NCI-H2029 (cell line): ENCODE measurements at regions not wholly inside any gene's neighbourhood (a gene's known extent, or its start where the extent isn't known, plus 50 kb on each side); places are given as distances from the start of the nearest gene placed in this dataset.
A peak's percentile ranks its signal among the peaks of the same experiment; 100 is the strongest.

Experiments used
- DNase-seq: peaks from one replicate; lab custom pipeline; 2025; lab: John Stamatoyannopoulos, UW

- DNase-seq: no peak
These were observed 54.8 kb downstream of the NOG start for GRCh38 chr17:56648321-56648720.

GRCh38 chr17:56648806-56649205 is 55.3 kb downstream of the NOG start:
- no peak for DNase-seq

DNA sequence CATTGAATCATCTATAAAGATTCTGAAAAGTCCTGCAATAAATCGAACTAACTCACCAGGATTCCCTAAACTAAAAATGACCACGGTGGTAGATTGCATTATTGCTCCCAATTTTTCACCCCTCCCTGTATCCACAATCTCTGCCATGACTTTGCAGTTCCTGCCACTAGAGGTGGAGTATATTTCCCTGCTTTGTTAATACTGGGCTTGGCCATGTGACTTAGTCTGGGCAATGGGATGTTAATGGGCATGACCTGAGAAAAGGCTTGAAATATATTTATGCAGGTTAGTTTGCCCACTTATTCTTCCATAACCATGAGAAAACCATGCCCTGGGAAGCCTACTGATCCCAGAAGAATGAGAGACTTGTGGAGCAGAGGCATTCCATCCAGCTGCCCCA is 59.1 kb downstream of the NOG start:
- no peak for DNase-seq

- DNase-seq: no peak
These were observed 60.4 kb downstream of the NOG start for GRCh38 chr17:56653877-56654276.

DNA sequence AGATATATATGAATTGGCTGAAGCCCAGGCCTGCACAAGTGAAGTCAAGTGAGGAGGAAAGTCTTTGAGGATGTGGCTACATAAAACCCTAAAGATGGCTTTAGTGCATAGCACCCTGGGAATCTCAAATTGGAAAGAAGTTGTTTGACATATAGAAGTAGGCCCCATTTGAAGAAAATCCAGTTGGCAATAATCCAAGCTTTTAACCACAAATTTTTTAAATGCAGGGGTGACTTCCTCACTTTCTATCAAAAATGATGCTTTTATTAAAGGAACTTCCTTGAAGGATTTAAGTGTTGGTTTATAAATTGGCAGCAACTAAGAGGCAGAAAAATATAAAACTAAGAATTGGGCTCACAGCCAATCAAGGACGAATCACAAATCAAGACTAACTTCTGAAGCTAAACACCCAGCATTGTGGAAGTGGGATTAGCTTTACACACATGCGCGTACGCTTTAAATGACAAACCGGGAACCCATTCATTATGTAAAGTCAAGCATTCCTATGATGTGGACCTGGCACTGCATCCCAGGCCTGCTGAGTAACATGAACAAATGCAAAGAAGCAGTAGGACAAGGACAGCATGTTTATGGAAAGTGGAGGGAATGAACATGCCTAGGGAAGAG is 63.3 kb downstream of the NOG start:
- no peak for DNase-seq

DNA sequence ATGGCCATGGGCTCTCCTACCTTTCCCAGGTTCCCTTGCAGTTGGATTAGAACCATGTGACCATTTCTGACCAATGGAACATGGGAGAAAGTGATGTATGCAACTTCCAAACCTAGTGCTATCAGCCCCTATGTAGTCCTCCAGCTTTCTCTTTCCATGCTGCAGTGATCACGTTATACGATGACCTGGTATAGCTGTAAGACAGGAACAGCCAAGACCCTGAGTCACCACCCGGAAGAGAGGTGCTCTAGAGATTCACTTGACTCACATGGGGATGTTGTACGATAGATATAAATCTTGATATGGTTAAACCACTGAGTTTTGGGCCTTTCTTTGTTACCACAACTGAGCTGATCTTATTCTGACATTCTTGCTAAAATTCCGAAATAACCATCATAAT is 65.1 kb downstream of the NOG start:
- DNase-seq: no peak

DNA sequence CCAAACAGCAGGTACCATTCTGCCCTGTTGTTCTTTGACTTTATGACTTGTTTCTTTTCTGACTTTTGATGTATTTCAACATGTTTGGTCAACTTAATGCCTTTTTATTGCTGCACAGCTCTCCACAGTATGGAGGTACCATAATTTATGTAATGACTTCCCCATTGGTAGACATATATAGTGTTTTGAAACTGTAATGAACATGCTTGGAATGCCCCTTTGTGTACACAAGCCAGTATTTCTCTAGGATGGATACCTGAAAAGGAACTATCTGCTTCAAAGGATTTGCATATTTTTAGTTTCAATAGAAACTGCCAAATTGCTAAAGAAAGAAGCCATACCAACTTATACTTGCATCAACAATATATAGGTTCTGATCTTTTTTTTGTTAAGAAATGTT is 66.1 kb downstream of the NOG start:
- no peak for DNase-seq

DNA sequence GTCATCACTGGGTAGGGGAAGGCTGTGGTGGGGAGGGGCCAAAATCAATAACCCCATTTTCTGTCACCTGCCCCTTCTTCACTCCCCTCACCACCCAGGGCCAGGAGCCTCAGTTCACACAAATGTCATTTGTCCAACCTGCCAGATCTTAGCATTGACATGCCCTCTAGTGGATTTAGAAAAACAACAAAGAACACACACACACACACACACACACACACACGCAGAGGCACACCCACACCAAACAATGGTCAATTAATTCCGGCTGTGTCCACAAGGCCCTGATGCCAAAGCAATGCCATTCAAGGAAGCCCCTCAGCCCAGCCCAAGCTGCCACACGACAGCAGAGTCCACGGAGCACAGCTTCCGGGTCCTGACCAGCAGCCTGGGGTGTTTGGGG is 68.4 kb downstream of the NOG start:
- no peak for DNase-seq

DNA sequence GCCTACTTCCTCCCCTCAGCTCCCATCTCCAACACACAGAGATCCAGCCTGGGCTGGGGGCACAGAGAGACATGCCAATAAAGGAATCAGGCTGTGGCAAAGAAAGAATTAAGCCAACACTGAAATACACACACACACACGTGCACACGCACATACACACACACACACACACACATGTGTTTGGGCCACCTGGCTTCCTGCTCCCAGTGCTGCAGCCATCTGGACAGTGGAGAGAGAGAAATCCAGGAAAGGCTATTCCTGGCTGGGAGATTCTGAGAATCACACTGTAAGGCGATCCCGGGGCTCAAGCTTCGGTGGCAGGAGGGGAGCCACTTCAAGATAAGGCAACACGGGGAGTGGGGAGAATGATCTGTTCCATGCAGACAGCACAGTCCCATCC is 72.4 kb downstream of the NOG start:
- DNase-seq: no peak

DNA sequence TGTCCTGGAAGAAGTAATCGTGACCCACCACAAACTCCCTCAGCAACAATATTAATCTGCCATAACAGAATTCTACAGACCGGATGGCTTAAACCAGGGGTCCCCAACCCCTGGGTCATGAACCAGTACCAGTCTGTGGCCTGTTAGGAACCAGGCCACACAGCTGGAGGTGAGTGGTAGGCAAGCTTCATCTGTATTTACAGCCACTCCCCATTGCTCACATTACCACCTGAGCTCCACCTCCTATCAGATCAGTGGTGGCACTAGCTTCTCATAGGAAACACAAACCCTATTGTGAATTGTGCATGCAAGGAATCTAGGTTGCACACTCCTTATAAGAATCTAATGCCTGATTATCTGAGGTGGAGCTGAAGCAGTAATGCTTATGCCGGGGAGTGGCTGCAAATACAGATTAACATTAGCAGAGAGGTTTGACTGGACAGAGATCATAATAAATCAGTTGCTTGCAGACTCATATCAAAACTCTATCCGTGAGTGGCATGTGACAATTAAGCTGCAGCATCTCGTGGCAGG is 74.5 kb downstream of the NOG start:
- no peak for DNase-seq

DNA sequence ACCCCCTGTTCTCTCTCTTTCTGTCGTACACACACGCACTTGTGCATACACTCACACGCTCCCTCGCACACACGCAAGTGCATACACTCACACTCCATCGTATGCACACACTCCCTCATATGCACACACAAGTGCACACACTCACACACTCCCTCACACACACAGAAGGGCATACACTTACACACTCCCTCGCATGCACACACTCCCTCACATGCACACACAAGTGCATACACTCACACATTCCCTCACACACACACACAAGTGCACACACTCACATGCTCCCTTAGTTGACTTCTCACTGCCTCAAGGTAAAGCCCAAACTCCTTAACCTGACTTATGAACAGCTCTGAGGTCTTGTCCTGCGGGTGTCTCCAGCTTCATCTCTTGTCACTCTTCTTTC is 78.7 kb downstream of the NOG start:
- no peak for DNase-seq

GRCh38 chr17:56674401-56674925 is 81.0 kb downstream of the NOG start:
- no peak for DNase-seq

DNA sequence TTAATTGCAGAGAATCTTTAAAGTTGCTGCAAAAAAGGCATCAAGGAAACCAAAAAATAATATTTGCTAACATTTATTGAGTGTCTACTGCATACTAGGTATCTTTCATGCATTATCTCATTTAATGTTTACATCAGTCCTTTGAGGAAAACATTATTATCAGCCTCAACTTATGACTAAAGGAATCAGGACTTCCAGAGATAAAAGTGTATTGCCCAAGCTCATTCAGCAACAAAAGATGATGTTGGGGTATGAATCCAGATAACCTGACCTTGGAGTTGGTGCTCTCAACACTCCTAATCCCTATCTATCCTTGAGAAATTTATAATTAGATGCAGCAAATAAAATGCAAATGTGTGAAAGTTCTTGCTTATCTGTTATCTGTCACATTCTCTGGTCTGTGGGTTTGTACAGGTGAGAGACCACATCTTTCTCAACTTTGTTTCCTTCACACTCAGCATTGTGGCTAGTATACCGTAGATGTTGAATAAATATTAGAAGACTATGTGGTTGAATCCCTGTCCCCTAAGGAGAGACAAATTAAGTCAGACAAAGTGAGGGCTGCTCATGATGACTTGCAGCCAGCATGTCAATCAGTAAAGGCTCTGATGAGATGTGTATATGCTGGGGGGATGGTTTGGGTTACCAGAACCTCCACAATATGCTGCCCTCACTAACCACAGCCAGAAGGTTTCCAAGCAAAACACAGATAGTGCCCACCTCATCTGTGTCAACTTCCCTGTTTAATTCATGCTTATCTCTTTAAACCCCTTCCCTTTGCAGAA is 82.6 kb downstream of the NOG start:
- no peak for DNase-seq

DNA sequence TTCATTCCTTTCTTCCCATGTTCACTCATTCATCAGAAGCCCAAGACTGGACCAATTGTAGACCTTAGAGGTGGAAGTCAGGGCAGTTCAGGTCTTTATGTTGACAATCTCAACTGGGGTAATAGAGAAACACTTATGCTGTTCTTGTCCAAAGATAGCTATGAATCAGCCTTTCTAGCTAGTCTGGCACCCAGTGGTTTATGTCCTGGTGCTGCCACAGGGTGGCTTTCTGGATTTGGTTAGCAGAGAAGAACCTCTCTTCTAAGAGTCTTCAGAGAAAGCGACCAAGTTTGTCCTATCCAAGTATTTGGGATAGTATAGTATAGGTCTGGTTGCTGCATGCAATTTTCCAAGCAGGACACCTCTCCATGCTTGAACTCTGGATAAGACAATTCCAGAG is 83.3 kb downstream of the NOG start:
- DNase-seq: no peak

DNA sequence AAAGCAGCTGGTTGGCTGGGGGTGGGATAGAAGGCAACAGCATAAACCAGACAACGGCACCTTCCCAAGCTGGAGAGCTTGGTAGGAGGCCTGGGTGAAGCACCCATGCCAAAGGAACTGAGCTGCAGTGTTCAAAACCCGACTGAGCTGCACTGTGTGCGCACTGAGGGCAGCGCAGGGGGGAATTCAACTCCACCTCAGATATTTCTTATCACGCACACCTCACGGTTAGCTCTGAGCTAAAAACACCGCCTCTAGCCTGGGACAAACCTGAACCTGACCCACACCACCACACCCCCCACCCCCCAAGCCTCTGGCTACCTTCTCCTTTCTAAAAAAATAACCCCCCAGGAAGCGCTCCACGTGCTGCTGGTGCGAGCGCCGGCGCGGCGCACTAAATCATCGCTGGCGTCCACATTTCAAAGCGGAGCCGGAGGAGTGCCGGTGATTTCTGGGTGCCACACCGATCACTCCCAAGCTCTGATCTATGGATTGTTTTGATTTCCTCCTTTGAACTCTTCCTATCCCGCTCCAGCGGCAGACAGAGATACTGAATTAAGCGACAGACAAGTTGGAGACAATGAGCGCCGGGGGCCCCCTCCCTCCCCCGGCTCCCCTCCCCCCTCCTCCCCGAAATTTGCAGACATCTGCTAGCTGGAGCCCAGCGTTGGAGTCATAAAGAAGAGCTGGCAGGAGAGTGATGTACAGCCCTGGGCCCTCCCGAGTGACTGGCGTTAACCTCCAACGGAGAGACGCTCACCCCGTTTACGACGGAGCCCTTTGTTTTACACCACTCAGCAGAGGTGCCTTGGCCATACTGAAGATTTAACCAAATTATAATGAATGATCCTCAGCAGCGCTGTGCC is 85.0 kb downstream of the NOG start:
- no peak for DNase-seq

GRCh38 chr17:56679115-56679776 is 85.7 kb downstream of the NOG start:
- peak; percentile 2 for DNase-seq

DNA sequence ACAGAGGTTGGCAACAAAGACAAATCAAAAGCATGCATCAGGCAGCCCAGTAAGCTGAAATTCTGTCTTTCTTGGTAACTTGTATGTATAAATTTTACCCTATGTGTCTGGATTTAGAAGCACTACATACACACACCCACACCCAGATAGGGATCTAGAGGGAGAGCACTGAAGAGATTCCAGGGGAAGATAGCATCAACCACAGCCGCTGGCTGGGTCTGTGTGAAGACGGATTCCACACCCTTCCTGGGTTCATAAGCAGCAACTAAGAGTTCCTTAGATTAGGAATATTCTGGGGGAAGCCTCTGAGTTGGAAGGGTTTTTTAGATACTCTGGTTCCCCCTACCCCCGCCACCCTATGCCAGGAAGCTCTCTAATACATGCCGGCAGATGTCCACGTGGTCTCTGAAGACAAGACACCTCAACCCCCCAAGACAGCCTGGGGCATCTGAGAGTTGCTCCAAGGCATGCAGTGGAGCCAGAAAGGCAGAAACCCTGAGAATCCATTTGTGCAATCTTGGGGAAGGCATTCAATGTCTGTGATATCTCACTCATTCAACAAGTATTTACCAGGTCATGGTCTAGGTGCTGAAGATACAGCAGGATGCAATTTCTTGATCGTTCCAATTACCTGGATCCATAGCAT is 86.4 kb downstream of the NOG start:
- DNase-seq: no peak

DNA sequence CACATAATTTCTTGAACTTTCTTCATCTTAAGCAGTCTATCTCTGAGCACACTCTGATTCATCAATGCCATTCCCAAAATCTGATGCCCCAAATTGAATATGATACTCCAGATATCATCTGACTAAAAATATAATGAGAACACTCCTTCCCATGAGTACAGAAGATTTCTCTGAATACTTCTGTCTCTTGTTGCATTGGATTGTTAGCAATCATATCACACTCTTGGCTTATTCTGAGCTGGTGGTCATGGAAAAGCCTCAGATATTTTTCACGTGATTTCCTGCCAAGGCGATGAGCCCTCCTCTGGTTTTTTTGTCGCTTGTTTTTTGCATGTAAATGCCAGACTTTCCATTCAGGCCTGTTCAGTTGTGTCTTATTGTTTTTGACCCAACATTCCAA is 87.2 kb downstream of the NOG start:
- DNase-seq: no peak

DNA sequence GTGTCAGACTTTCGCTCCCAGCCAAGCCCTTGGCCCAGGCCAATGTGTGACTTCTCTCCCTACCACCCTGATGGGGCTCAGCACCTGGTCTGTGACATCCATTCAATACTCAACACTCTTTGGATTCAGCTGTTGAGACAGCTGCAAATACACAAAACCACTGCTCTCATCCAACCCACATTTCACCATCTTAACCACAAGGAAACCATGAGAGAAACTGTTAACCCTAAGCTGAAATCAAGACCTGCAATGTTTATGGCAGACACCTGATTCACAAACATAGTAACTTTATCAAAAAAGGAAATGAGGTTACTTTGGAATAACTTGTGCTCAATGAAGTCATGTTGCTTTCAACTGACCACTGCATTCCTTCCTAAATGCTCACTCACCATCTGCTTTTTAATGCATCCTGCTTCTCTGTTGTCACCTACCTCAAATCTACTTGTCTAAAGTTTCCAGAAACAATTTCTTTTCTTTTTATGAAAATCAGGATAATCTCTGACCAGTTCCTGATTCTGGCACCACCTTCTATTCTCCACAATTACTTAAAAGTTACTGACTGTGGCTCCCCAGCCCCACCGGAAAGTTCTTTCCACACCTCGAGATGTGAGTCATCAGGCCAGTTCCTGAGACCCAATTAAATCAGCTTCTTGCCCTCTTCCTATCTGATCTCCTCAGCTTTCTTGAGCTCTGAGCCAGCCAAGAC is 88.2 kb downstream of the NOG start:
- DNase-seq: no peak

DNA sequence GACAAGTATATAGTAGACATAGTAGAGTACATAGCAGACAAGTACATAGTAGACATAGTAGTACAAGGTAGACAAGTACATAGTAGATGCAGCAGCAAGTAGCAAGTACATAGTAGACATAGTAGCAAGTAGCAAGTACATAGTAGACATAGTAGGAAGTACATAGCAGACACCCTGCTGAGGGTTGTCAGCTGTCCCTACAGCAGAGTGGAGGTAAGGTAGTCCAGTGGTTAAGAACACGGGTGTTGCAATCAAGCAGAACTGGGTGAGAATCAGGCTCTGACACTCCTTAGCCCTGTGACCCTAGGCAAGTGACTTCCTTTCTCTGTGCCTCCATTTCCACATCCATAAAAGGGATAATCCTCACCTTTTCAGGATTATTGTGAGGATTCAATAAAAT is 94.7 kb downstream of the NOG start:
- no peak for DNase-seq
